ENCODE measurements at regions not wholly inside any gene's neighbourhood (a gene's known extent, or its start where the extent isn't known, plus 50 kb on each side); places are given as distances from the start of the nearest gene placed in this dataset.

DNA sequence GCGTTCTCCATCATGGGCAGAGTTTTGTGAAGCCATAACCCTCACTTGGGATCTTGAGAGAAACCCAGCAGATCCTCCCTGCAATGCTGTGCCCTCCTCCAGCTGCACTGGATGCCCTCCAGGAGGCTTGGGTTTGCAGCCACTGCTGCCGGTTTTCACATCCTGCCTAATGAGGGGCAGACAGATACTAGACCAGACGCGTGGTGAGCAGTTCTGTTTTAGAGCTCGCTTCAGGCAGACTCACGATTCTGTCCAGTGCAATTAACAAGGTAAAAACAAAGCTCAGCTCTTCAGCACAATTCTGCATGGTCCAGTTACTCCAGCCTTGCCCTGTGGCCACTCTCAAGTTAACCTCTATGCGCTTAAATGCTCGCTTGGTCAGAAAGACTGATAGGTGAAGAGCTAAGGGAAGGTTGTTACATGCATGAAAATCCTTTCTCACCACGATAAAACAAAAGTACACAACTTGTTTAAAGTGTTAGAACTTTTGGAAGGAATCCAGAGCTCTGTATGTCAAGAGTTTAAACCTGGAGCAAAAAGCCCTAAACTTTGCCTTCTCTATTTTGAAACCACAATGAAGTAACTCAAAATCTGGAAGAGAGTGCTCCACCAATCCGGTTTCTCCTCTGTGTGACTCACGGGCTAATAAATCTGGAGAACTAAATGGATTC, 292.3 kb upstream of the FAT3 start:
- no peak for DNase-seq (ENCODE audit: low read depth)

DNA sequence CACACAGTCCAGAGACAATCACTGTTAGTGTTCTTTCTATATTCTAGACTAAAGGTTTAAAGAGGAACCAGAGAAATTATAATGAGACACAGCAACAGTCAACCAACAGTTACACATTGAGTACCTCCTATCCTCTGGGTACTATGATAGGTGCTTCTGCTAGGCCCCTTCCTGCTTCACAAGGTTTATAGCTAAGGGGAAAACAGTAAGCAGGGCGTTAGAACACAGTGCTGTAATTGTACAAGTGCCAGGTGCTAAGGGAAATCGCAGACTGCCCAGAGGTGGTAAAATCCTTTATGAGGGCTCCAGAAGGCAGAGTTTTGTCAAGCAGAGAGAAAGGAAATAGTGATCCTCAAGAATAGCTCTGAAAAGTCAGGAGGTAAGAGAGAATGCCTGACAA, 297.2 kb upstream of the FAT3 start:
- no peak for DNase-seq (ENCODE audit: low read depth)
- H3K4me3 ChIP-seq (ENCODE audit: low read depth, low read length) = no peak overlapping the region
- TF ChIP-seq, protein P1, sequence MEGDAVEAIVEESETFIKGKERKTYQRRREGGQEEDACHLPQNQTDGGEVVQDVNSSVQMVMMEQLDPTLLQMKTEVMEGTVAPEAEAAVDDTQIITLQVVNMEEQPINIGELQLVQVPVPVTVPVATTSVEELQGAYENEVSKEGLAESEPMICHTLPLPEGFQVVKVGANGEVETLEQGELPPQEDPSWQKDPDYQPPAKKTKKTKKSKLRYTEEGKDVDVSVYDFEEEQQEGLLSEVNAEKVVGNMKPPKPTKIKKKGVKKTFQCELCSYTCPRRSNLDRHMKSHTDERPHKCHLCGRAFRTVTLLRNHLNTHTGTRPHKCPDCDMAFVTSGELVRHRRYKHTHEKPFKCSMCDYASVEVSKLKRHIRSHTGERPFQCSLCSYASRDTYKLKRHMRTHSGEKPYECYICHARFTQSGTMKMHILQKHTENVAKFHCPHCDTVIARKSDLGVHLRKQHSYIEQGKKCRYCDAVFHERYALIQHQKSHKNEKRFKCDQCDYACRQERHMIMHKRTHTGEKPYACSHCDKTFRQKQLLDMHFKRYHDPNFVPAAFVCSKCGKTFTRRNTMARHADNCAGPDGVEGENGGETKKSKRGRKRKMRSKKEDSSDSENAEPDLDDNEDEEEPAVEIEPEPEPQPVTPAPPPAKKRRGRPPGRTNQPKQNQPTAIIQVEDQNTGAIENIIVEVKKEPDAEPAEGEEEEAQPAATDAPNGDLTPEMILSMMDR (IDR thresholded peaks at IDR 0.05; ENCODE audit: control insufficient read depth, extremely low read depth, insufficient read depth) = no peak

More for the DNA sequence above, 292.3 kb upstream of the FAT3 start:
- TF ChIP-seq, protein P1 (IDR thresholded peaks at IDR 0.05; ENCODE audit: control insufficient read depth, extremely low read depth, insufficient read depth) = no peak
- H3K4me3 ChIP-seq (ENCODE audit: low read depth, low read length) = no peak overlapping the region

DNA sequence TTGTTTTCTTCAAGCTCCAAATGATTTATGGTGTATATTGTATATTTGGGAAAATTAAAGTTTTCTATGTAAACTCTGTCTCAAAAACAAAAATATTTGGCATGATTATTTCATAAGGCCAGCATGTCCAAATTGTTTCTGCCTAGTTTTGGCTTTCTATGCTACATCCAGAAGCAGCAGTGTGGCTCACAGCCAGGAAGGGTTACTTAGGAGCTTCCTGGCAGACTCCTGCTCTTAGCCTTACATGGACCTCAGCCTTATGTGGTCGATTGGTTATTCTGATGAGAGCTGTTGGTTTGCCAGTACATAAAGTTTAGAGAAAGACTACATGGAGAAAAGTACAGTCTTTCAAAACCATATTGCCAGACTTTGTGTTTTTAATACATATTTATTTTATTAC, 297.7 kb upstream of the FAT3 start:
- DNase-seq (ENCODE audit: low read depth) = no peak
- TF ChIP-seq, protein P1 (IDR thresholded peaks at IDR 0.05; ENCODE audit: control insufficient read depth, extremely low read depth, insufficient read depth) = no peak
- H3K4me3 ChIP-seq (ENCODE audit: low read depth, low read length) = no peak overlapping the region

DNA sequence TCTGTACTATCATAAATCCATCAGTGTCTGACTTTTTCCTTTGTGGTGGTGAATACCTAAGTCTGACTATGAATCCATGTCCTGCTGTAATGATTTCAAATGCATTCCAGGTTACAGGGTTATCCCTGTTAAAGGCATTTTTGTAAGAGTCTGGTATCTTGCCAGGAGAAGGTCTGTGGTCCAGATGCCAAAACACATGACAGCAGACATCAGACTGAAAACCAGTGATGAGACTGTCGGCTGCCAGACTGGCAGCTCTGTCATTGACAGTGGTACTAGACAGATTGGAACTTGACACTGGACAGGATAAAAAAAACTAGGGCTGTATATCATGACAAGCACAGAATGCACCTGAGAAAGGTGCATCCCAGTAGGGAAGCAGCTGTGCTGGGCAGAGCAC, 301.8 kb upstream of the FAT3 start:
- no peak overlapping the region for H3K4me3 ChIP-seq (ENCODE audit: low read depth, low read length)
- TF ChIP-seq, protein P1 (IDR thresholded peaks at IDR 0.05; ENCODE audit: control insufficient read depth, extremely low read depth, insufficient read depth) = no peak
- DNase-seq (ENCODE audit: low read depth) = no peak

DNA sequence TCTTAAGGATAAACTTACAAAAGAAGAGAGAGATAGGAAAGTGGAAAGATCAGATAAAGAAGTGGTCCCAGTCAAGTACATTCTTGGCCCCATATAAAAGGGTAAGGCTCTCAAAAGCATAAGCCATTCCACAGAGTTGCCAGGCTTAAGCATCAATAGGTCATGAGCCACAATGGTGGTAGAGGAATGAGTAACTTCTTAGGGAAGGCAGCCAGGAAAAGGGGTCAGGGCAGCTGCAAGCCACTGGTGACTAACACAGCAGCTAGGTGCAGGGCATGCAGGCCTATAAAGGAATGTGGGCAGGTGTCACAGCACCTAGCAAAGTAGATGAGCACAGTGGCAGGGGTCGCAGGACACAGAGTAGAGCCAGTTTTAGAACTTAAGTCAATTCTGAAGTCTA, 302.6 kb upstream of the FAT3 start:
- no peak for DNase-seq (ENCODE audit: low read depth)
- H3K4me3 ChIP-seq (ENCODE audit: low read depth, low read length) = no peak overlapping the region
- TF ChIP-seq, protein P1 (IDR thresholded peaks at IDR 0.05; ENCODE audit: control insufficient read depth, extremely low read depth, insufficient read depth) = no peak

DNA sequence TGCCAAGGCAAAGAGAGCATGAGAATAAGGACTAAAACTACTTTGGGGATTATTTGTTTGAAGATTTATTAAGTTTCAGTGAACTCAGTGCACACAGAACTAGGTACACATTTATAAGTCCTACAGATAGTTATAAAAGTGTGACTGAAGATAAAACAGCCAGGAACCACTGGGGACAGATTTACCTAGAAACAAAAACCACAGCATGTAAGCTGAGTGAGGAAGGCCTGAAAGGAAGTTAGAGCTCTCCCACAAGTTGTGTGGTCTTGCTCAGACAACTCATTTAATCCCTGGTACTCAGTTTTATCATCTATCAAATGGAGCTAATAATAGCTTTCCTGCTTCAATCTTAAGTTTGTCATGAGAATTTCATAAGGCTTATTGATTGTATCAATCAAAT, 311.2 kb upstream of the FAT3 start:
- DNase-seq (ENCODE audit: low read depth) = no peak
- H3K4me3 ChIP-seq (ENCODE audit: low read depth, low read length) = no peak overlapping the region
- TF ChIP-seq, protein P1 (IDR thresholded peaks at IDR 0.05; ENCODE audit: control insufficient read depth, extremely low read depth, insufficient read depth) = no peak

DNA sequence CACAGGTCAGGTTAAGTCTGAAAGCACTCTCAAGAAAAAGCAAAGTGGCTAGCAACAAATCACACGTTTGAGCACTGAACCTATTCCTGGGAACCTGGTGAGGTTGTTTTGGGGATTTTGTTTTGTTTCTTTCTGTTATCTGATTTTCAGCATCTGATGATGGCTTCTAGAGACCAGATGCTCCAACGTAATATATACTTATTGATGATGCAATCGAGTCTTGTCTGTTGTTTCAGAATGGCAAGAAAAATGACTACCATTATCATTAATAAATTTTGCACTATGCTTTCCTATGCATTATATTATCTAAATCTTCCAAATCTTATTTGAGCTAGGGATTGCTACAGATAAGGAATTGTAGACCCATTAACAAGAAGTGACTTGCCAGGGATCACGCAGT, 312.3 kb upstream of the FAT3 start:
- no peak for DNase-seq (ENCODE audit: low read depth)
- no peak overlapping the region for H3K4me3 ChIP-seq (ENCODE audit: low read depth, low read length)
- TF ChIP-seq, protein P1 (IDR thresholded peaks at IDR 0.05; ENCODE audit: control insufficient read depth, extremely low read depth, insufficient read depth) = no peak

Data from LNCaP clone FGC (cell line).